B cell (primary cell): ENCODE measurements at regions not wholly inside any gene's neighbourhood (a gene's known extent, or its start where the extent isn't known, plus 50 kb on each side); places are given as distances from the start of the nearest gene placed in this dataset.

Experiments used
- EZH2 ChIP-seq: IDR thresholded peaks from 2 replicates; pipeline ENCODE4 v1.6.1; 2012; ENCODE audit warnings: borderline replicate concordance, low read depth, mild to moderate bottlenecking, moderate library complexity, low read length; ENCODE audit not compliant: insufficient read depth, poor library complexity, severe bottlenecking
- TF ChIP-seq, protein P1 (sequence below): fragments of 200-600 bp; IDR thresholded peaks from one replicate; pipeline ENCODE4 v1.8.0; 2022; ENCODE audit warnings: antibody characterized with exemption, mild to moderate bottlenecking

DNA sequence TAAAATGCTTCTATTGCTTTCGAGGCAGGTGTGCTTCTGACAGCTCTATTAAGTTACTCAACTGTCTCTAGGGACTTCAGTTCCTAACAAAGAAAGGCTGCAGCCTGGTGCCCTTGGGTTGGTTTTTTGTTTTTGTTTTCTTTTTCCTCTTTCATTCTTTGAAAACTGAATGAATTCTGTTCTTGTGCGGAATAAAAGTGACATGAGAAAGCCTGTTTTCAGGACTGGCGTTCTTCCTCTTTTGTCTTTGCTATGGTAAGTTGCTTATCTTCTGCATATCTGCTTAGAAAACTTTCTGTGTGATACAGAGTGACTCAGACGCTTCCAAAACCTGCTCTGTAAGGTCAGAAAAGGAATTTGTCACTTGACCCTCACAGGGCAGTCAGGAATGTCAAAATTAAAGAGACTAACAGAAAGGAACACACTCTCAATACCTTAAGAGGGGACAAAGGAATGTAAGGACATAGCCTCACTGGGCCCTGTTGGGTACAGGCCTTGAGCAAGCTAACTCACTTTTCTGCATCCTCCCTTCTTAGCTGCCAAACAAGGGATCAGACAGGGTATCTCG is 56.2 kb upstream of the NHSL1 start:
- TF ChIP-seq, protein P1, sequence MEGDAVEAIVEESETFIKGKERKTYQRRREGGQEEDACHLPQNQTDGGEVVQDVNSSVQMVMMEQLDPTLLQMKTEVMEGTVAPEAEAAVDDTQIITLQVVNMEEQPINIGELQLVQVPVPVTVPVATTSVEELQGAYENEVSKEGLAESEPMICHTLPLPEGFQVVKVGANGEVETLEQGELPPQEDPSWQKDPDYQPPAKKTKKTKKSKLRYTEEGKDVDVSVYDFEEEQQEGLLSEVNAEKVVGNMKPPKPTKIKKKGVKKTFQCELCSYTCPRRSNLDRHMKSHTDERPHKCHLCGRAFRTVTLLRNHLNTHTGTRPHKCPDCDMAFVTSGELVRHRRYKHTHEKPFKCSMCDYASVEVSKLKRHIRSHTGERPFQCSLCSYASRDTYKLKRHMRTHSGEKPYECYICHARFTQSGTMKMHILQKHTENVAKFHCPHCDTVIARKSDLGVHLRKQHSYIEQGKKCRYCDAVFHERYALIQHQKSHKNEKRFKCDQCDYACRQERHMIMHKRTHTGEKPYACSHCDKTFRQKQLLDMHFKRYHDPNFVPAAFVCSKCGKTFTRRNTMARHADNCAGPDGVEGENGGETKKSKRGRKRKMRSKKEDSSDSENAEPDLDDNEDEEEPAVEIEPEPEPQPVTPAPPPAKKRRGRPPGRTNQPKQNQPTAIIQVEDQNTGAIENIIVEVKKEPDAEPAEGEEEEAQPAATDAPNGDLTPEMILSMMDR: no peak
- no peak for TF ChIP-seq EZH2
